ENCODE measurements at regions not wholly inside any gene's neighbourhood (a gene's known extent, or its start where the extent isn't known, plus 50 kb on each side); places are given as distances from the start of the nearest gene placed in this dataset.
"Not testable (repeated sequence)": the region's sequence is repeated elsewhere in the genome, so short reads cannot be mapped to it uniquely, and the experiment has no call there.

DNA sequence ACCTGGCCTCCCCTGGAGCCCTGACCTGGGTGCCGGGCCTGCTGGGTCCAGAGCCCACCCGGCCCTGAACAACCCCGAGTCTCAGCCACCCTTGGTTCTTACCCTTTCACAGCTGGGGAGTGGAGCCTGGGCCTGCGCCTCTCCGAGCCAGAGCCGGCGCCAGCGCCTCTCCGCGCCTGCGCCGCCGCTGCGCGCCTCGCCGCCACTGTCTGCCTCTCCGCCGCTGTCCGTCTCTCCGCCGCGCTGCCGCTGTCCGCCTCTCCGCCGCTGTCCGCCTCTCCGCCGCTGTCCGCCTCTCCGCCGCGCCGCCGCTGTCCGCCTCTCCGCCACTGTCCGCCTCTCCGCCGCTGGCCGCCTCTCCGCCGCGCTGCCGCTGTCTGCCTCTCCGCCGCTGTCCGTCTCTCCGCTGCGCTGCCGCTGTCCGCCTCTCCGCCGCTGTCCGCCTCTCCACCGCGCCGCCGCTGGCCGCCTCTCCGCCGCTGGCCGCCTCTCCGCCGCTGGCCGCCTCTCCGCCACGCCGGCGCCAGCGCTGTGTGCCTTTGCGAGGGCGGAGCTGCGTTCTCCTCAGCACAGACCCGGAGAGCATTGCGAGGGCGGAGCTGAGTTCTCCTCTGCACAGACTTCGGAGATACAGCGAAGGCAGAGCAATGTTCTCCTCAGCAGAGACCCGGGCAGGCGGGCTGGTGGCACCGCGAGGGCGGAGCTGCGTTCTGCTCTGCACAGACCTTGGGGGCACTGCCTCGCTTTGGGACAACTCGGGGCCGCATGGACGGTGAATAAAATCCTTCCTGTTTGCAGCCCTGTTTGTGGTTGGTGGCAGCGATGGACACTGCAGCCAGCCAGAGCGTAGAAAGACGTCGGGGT, 1553.7 kb downstream of the RPIA start:
- H3K36me3 Mint-ChIP-seq, H3K4me3 Mint-ChIP-seq, H3K9me3 Mint-ChIP-seq, H3K4me1 Mint-ChIP-seq, H3K27ac Mint-ChIP-seq, DNase-seq, H3K27me3 Mint-ChIP-seq: not testable (repeated sequence)

DNA sequence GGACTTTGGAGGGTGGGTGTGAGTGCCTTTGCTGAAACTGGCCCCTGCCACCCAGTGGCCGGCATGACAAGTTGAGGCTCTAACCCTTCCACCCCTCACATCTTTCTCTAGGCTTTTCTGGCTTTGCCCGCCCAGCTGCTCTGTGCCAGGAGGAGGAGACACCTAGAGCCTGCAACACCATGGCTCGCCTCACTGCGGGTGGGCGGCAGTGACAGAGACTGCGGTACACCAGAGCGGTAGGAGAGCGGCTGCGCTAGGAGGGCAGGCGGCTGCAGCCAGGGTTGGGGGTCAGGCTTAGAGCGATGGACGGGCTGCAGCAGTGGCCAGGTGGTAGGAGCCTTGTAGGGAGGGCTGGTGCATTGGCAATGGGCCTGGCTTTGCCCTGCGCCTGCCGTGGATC, 1556.9 kb downstream of the RPIA start:
- not testable (repeated sequence) for H3K27ac Mint-ChIP-seq, H3K4me3 Mint-ChIP-seq, H3K27me3 Mint-ChIP-seq, H3K9me3 Mint-ChIP-seq, H3K4me1 Mint-ChIP-seq, DNase-seq, H3K36me3 Mint-ChIP-seq

DNA sequence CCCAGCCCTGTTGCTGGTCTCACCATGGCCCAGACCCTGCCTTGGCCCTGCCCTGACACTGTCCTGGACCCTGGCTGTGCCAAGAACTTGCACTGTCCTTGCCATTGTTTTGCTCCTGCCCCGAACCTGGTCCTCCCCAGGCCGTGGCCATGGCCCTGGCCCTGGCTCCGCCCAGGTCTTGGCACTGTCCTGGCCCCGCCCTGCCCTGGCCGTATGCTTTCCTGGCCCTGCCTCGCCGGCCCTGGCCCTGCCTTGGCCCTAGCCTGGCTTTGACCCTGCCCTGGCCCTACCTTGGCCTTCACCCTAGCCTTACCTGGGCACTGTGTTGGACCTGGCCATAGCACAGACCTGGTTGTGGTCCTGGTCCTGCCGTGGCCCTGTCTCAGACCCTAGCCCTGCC, 1558.9 kb downstream of the RPIA start:
- not testable (repeated sequence) for H3K4me1 Mint-ChIP-seq, H3K27me3 Mint-ChIP-seq, H3K27ac Mint-ChIP-seq, H3K9me3 Mint-ChIP-seq, H3K36me3 Mint-ChIP-seq, DNase-seq, H3K4me3 Mint-ChIP-seq

DNA sequence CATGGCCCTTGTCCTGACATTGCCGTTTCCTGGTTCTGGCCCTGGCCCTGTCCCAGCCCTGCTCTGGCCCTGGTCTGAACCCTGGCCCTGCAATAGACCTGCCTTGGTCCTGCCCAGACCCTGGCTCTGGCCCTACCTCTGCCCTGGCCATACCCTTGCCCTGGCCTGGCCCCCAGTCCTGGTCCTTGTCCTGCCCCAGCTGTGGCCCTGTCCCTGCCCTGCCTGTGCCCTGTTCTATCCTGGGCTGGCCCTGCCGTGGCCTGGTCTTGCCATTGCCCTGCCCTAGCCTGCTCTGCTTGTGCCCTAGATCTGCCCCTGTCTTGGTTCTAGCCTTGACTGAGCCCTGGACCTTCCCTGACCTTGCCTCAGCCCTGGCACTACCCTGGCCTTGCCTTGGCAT, 1560.1 kb downstream of the RPIA start:
- not testable (repeated sequence) for H3K4me1 Mint-ChIP-seq, H3K27ac Mint-ChIP-seq, H3K4me3 Mint-ChIP-seq, H3K9me3 Mint-ChIP-seq, DNase-seq, H3K36me3 Mint-ChIP-seq, H3K27me3 Mint-ChIP-seq

DNA sequence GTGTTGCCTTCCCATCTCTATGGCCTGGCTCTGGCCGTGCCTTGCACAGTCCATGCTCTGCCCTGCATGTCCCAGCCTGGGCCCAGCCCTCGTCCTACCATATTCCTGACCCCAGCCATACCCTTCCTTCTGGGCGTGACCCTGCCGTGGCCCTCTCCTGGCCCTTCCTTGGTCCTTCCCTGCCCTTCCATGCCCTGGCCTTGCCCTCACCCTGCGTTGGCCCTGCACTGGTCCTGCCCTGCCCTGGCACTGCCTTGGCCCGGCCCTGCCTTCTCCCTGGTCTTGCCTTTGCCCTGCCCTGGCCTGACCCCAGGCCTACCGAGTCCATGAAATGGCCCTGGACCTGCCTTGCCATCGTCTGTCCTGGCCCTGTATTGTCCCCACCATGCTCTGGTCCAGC, 1561.8 kb downstream of the RPIA start:
- H3K4me1 Mint-ChIP-seq, H3K4me3 Mint-ChIP-seq, DNase-seq, H3K27ac Mint-ChIP-seq, H3K36me3 Mint-ChIP-seq, H3K27me3 Mint-ChIP-seq: not testable (repeated sequence)
- peaks cover 18% of the 10 kb centered on the region for H3K9me3 Mint-ChIP-seq

DNA sequence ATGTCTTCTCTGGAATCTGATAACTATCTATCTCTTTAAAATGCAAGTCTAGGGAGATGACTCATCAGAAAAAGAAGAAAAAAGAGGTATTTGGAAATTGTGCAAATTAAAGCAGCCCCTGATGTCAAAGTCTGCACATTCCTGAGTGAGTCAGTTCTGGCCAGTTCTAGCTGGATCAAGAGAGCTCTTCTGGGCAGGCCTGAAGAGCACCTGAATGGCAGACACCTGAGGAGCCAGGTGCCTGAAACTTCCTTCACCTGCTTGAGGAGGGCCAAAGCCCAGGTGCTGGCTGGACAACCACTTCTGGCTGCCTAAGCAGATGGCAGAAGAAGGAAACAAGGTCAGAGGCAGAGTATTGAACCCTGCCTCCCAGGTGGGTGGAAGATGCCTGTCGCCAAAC, 1575.4 kb downstream of the RPIA start:
- H3K4me1 Mint-ChIP-seq, H3K27ac Mint-ChIP-seq, H3K9me3 Mint-ChIP-seq, DNase-seq, H3K27me3 Mint-ChIP-seq, H3K36me3 Mint-ChIP-seq, H3K4me3 Mint-ChIP-seq: not testable (repeated sequence)

DNA sequence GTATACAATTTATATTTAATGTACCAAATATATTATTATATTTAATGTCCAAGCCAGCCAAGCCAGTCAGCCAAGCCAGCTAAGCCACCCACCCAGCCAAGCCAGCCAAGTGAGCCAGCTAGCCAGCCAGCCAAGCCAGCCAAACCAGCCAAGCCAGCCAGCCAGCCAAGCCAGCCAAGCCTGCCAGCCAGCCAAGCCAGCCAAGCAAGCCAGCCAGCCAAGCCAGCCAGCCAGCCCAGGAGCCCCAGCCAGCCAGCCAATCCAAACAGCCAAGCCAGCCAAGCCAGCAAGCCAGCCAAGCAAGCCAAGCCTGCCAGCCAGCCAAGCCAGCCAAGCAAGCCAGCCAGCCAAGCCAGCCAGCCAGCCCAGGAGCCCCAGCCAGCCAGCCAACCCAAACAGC, 1596.3 kb downstream of the RPIA start:
- H3K4me3 Mint-ChIP-seq, H3K27me3 Mint-ChIP-seq, H3K9me3 Mint-ChIP-seq, H3K36me3 Mint-ChIP-seq, H3K27ac Mint-ChIP-seq, H3K4me1 Mint-ChIP-seq, DNase-seq: not testable (repeated sequence)

DNA sequence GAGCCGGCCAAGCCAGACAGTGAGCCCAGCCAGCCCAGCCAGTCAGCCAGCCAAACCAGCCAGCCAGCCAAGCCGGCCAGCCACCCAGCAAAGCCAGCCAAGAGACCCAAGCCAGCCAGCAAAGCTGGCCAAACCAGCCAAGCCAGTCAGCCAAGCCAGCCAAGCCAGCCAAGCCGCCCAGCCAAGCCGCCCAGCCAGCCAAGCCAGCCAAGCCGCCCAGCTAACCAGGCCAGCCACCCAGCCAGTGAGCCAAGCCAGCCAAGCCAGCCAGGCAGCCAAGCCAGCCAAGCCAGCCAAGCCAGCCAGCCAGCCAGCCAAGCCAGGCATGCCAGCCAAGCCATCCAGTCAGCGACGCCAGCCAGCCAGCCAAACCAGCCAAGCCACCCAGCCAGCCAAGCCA, 1596.9 kb downstream of the RPIA start:
- H3K4me3 Mint-ChIP-seq, H3K36me3 Mint-ChIP-seq, H3K27ac Mint-ChIP-seq, DNase-seq, H3K4me1 Mint-ChIP-seq, H3K9me3 Mint-ChIP-seq, H3K27me3 Mint-ChIP-seq: not testable (repeated sequence)

DNA sequence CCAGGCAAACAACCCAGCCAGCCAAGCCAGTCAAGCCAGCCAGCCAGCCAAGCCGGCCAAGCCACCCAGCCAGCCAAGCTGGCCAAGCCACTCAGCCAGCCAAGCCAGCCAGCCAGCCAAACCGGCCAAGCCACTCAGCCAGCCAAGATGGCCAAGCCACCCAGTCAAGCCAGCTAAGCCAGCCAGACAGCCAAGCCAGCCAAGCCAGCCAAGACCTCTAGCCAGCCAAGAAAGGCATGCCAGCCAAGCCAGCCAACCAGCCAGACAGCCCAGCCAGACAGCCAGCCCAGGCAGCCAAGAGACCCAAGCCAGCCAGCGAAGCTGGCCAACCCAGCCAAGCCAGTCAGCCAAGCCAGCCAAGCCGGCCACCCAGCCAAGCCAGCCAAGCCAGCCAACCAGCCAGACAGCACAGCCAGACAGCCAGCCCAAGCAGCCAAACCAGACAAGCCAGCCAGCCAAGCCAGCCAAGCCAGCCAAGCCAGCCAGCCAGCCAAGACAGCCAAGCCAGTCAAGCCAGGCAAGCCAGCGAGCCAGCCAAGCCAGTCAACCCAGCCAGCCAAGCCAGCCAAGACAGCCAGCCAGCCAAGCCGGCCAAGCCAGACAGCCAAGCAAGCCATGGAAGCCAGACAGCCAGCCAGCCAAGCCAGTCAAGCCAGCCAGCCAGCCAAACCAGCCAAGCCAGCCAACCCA, 1598.0 kb downstream of the RPIA start:
- not testable (repeated sequence) for H3K36me3 Mint-ChIP-seq, DNase-seq, H3K9me3 Mint-ChIP-seq, H3K27me3 Mint-ChIP-seq, H3K4me3 Mint-ChIP-seq, H3K4me1 Mint-ChIP-seq, H3K27ac Mint-ChIP-seq

DNA sequence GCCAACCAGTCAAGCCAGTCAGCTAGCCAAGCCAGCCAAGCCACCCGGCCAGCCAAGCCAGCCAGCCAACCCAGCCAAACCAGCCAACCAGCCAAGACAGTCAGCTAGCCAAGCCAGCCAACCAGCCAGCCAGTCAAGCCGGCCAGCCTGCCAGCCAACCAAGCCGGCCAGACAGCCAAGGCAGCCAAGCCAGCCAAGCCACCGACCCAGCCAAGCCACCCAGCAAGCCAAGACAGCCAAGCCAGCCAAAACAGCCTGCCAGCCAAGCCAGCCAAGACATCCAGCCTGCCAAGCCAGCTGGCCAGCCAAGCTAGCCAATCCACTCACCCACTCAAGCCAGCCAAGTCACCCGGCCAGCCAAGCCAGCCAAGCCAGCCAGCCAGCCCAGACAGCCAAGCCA, 1599.2 kb downstream of the RPIA start:
- not testable (repeated sequence) for DNase-seq, H3K27ac Mint-ChIP-seq, H3K27me3 Mint-ChIP-seq, H3K4me3 Mint-ChIP-seq, H3K36me3 Mint-ChIP-seq, H3K4me1 Mint-ChIP-seq, H3K9me3 Mint-ChIP-seq

DNA sequence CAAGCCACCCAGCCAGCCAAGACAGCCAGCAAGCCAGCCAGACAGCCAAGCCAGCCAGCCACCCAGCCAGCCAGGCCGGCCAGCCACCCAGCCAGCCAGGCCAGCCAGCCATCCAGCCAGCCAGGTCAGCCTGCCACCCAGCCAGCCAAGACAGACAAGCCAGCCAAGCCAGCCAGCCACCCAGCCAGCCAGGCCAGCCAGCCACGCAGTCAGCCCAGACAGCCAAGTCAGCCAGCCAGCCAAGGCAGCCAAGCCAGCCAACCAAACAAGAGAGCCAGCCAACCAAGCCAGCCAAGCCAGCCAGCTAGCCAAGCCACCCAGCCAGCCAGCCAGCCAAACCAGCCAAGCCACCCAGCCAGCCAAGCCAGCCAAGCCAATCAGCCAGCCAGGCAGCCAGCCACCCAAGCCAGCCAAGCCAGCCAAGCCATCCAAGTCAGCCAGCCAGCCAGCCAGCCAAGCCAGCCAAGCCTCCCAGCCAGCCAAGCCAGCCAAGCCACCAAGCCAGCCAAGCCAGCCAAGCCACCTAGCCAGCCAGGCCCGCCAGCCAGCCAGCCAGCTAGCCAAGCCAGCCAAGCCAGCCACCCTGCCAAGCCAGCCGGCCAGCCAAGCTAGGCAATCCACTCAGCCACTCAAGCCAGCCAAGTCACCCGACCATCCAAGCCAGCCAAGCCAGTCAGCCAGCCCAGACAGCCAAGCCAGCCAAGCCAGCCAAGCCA, 1599.9 kb downstream of the RPIA start:
- not testable (repeated sequence) for H3K9me3 Mint-ChIP-seq, H3K27ac Mint-ChIP-seq, H3K4me3 Mint-ChIP-seq, H3K27me3 Mint-ChIP-seq, H3K36me3 Mint-ChIP-seq, H3K4me1 Mint-ChIP-seq, DNase-seq

DNA sequence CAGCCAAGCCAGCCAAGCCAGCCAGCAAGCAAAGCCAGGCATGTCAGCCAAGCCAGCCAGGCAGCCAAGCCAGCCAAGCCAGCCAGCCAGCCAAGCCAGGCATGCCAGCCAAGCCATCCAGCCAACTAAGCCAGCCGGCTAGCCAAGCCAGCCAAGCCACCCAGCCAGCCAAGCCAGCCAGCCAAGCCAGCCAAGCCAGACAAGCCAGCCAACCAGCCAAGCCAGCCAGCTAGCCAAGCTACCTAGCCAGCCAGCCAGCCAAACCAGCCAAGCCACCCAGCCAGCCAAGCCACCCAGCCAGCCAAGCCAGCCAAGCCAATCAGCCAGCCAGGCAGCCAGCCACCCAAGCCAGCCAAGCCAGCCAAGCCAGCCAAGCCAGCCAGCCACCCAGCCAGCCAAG, 1600.5 kb downstream of the RPIA start:
- not testable (repeated sequence) for H3K4me1 Mint-ChIP-seq, DNase-seq, H3K9me3 Mint-ChIP-seq

DNA sequence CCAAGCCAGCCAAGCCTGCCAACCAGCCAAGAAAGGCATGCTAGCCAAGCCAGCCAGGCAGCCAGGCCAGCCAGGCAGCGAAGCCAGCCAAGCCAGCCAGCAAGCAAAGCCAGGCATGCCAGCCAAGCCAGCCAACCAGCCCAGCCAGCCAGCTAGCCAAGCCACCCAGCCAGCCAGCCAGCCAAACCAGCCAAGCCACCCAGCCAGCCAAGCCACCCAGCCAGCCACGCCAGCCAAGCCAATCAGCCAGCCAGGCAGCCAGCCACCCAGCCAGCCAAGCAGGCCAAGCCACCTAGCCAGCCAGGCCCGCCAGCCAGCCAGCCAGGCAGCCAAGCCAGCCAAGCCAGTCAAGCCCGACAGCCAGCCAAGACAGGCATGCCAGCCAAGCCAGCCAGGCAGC, 1601.0 kb downstream of the RPIA start:
- not testable (repeated sequence) for H3K27me3 Mint-ChIP-seq, H3K9me3 Mint-ChIP-seq, DNase-seq, H3K4me1 Mint-ChIP-seq, H3K4me3 Mint-ChIP-seq, H3K27ac Mint-ChIP-seq, H3K36me3 Mint-ChIP-seq

More for the DNA sequence above, 1600.5 kb downstream of the RPIA start:
- not testable (repeated sequence) for H3K27ac Mint-ChIP-seq, H3K27me3 Mint-ChIP-seq, H3K4me3 Mint-ChIP-seq, H3K36me3 Mint-ChIP-seq

DNA sequence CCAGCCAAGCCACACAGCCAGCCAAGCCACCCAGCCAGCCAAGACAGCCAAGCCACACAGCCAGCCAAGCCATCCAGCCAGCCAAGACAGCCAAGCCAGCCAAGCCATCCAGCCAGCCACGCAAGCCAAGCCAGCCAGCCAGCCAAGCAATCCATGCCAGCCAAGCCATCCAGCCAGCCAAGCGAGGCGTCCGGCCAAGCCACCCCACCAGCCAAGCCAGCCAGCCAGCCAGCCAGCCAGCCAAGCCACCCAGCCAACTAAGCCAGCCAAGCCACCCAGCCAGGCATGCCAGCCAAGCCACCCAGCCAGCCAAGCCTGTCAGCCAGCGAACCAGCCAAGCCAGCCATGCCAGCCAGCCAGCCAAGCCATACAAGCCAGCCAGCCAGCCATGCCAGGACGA, 1601.8 kb downstream of the RPIA start:
- H3K36me3 Mint-ChIP-seq, H3K9me3 Mint-ChIP-seq, H3K4me1 Mint-ChIP-seq, DNase-seq, H3K27me3 Mint-ChIP-seq, H3K27ac Mint-ChIP-seq, H3K4me3 Mint-ChIP-seq: not testable (repeated sequence)

DNA sequence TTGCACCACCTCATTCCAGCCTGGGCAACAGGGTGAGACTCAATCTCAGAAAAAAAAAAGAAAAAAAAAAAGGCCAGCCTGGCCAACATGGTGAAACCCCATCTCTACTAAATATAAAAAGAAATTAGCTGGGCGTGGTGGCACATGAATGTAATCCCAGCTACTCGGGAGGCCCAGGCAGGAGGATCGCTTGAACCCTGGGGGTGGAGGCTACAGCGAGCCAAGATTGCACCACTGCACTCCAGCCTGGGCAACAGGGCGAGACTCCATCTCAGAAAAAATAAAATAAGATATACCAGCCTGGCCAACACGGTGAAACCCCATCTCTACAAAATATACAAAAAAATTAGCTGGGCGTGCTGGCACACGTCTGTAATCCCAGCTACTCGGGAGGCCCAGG, 1602.3 kb downstream of the RPIA start:
- DNase-seq, H3K4me1 Mint-ChIP-seq, H3K4me3 Mint-ChIP-seq, H3K36me3 Mint-ChIP-seq, H3K27ac Mint-ChIP-seq, H3K9me3 Mint-ChIP-seq, H3K27me3 Mint-ChIP-seq: not testable (repeated sequence)
